GM12891 (cell line): ENCODE measurements at regions not wholly inside any gene's neighbourhood (a gene's known extent, or its start where the extent isn't known, plus 50 kb on each side); places are given as distances from the start of the nearest gene placed in this dataset.

Experiments
- POLR2A ChIP-seq: IDR thresholded peaks from 2 replicates; pipeline ENCODE4 v1.6.1; 2011; ENCODE audit warnings: low read depth, low read length, control low read depth
- POLR2AphosphoS5 ChIP-seq: IDR thresholded peaks from 2 replicates; pipeline ENCODE4 v1.6.1; 2011; ENCODE audit warnings: low read depth, low read length, control low read depth
- POU2F2 ChIP-seq: IDR thresholded peaks from 2 replicates; pipeline ENCODE4 v1.6.1; 2011; ENCODE audit warnings: low read depth, mild to moderate bottlenecking, control low read depth, low read length, moderate library complexity
- SPI1 ChIP-seq: IDR thresholded peaks from 2 replicates; pipeline ENCODE4 v1.6.1; 2011; ENCODE audit warnings: low read depth, low read length, control low read depth

DNA sequence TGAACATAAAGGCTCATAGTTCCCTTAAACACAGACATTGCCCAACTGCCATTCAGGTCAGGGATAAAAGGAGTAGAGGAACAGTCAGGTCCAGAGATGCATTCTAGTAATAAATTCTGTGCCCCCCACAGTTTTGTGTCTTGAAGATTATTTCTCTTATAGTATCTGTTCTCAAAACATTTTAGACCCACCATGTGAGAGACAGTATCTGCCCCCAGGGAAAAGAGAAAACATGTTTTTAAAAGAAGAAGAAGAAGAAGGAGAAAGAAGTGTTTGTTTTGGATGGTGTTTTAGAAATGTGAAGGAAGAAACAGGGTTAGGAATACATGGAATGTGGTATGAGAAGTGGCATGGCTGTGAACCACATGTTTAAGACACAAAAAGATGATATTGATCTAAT, 629.6 kb upstream of the EPHA7 start:
- TF ChIP-seq POU2F2, result no peak
- no peak for TF ChIP-seq POLR2AphosphoS5
- no peak for TF ChIP-seq POLR2A
- no peak for TF ChIP-seq SPI1
